HG02840 (cell line): ENCODE measurements at regions not wholly inside any gene's neighbourhood (a gene's known extent, or its start where the extent isn't known, plus 50 kb on each side); places are given as distances from the start of the nearest gene placed in this dataset.

Experiments used
- ATAC-seq: cut with Tn5 transposase; IDR thresholded peaks from one replicate; pipeline ENCODE4 v1.9.1; 2021; ENCODE audit warnings: mild to moderate bottlenecking, moderate library complexity, moderate number of reproducible peaks; ENCODE audit not compliant: unreplicated experiment, low FRiP score

- ATAC-seq, result no peak
Observed at GRCh38 chr2:206368484-206368883, 74.8 kb upstream of the ADAM23 start.

GRCh38 chr2:206368933-206369569, 74.3 kb upstream of the ADAM23 start:
- ATAC-seq, result no peak

- no peak for ATAC-seq
Observed at GRCh38 chr2:206375956-206376355, 67.4 kb upstream of the ADAM23 start.

GRCh38 chr2:206378835-206379234, 64.5 kb upstream of the ADAM23 start:
- no peak for ATAC-seq

GRCh38 chr2:206379266-206379665, 64.1 kb upstream of the ADAM23 start:
- no peak for ATAC-seq

GRCh38 chr2:206379886-206380285, 63.4 kb upstream of the ADAM23 start:
- ATAC-seq, result no peak

- no peak for ATAC-seq
Observed at GRCh38 chr2:206381881-206382280, 61.5 kb upstream of the ADAM23 start.

- no peak for ATAC-seq
Observed at GRCh38 chr2:206383669-206384068, 59.7 kb upstream of the ADAM23 start.

- no peak for ATAC-seq
Observed at GRCh38 chr2:206387808-206388207, 55.5 kb upstream of the ADAM23 start.

- no peak for ATAC-seq
Observed at GRCh38 chr2:206388698-206389097, 54.6 kb upstream of the ADAM23 start.

GRCh38 chr2:206389164-206389563, 54.2 kb upstream of the ADAM23 start:
- no peak for ATAC-seq

- ATAC-seq, result no peak
Observed at GRCh38 chr2:206390181-206390580, 53.2 kb upstream of the ADAM23 start.

GRCh38 chr2:206392118-206392517, 51.2 kb upstream of the ADAM23 start:
- peak; percentile 85 for ATAC-seq
